ENCODE measurements at regions not wholly inside any gene's neighbourhood (a gene's known extent, or its start where the extent isn't known, plus 50 kb on each side); places are given as distances from the start of the nearest gene placed in this dataset.
A peak's percentile ranks its signal among the peaks of the same experiment; 100 is the strongest.
"Not testable (repeated sequence)": the region's sequence is repeated elsewhere in the genome, so short reads cannot be mapped to it uniquely, and the experiment has no call there.

DNA sequence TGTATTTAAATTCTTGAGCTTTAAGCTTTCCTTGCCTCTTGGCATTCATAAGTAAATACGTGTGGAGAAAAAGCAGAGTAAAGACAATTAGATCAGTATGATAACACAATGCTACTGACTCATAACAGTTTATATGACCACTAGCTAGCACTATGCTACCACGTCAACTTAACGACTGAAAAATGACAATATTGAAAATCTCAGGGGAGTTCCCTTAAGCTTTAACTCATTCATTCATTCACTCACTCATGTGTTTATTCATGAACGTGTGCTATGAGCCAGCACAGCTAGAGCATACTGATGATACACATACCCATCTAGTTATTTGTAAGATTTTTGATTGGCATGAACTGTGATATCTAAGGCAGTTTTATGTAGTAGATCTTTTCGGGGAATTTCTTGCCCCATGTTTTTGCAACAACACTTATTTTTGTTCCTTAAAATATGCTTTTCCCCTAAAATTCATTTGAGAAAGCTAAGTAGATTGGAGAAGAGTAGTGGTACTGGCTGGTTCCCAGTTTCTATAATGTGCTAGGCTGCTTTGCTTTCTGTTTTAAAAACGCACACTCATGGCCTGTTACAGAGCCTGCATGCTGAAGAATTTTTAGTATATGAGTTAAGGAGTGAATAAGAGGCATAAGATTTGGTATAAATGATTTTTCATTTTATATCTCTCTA is 57.4 kb upstream of the ACBD5 start:
- no peaks in the 10 kb centered on the region for H3K4me1 ChIP-seq (ENCODE audit: control insufficient read depth in 2 of 3, insufficient read depth in 2 of 3, low read depth in 1 of 3, low read length in 3 of 3)
- H3K9ac ChIP-seq (ENCODE audit: low read length in 3 of 3), result no peak overlapping the region
- TF ChIP-seq, protein P1, sequence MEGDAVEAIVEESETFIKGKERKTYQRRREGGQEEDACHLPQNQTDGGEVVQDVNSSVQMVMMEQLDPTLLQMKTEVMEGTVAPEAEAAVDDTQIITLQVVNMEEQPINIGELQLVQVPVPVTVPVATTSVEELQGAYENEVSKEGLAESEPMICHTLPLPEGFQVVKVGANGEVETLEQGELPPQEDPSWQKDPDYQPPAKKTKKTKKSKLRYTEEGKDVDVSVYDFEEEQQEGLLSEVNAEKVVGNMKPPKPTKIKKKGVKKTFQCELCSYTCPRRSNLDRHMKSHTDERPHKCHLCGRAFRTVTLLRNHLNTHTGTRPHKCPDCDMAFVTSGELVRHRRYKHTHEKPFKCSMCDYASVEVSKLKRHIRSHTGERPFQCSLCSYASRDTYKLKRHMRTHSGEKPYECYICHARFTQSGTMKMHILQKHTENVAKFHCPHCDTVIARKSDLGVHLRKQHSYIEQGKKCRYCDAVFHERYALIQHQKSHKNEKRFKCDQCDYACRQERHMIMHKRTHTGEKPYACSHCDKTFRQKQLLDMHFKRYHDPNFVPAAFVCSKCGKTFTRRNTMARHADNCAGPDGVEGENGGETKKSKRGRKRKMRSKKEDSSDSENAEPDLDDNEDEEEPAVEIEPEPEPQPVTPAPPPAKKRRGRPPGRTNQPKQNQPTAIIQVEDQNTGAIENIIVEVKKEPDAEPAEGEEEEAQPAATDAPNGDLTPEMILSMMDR (IDR thresholded peaks at IDR 0.05; ENCODE audit: borderline replicate concordance, extremely low read depth, insufficient read depth), result no peak
- DNase-seq (no peak), FAIRE-seq (no peak)
- no peaks in the 10 kb centered on the region for H3K36me3 ChIP-seq (ENCODE audit: control insufficient read depth in 2 of 3, insufficient read depth in 3 of 3, low read length in 3 of 3)
- intact Hi-C loops (cut with DNase I), result no loop called here
- no peaks in the 10 kb centered on the region for H3K27me3 ChIP-seq (ENCODE audit: control insufficient read depth, insufficient read depth, low read length)
- H3K9me3 ChIP-seq (ENCODE audit: control insufficient read depth in 2 of 3, insufficient read depth in 1 of 3, low read length in 3 of 3), result no peaks in the 10 kb centered on the region
- no peak overlapping the region for H3K27ac ChIP-seq (ENCODE audit: low read depth in 2 of 2, low read length in 2 of 2)
- H3K4me3 ChIP-seq (ENCODE audit: low read length in 3 of 3), result no peak overlapping the region

DNA sequence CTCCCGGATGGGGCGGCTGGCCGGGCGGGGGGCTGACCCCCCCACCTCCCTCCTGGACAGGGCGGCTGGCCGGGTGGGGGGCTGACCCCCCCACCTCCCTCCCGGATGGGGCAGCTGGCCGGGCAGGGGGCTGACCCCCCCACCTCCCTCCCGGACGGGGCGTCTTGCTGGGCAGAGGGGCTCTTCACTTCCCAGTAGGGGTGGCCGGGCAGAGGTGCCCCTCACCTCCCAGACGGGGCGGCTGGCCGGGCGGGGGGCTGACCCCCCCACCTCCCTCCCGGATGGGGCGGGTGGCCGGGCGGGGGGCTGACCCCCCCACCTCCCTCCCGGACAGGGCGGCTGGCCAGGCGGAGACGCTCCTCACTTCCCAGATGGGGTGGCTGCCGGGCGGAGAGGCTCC is 55.7 kb upstream of the ACBD5 start:
- intact Hi-C loops (cut with DNase I); H3K4me3 ChIP-seq (ENCODE audit: low read length in 3 of 3); H3K9ac ChIP-seq (ENCODE audit: low read length in 3 of 3); H3K4me1 ChIP-seq (ENCODE audit: control insufficient read depth in 2 of 3, insufficient read depth in 2 of 3, low read depth in 1 of 3, low read length in 3 of 3); H3K27ac ChIP-seq (ENCODE audit: low read depth in 2 of 2, low read length in 2 of 2); H3K27me3 ChIP-seq (ENCODE audit: control insufficient read depth, insufficient read depth, low read length); DNase-seq; H3K36me3 ChIP-seq (ENCODE audit: control insufficient read depth in 2 of 3, insufficient read depth in 3 of 3, low read length in 3 of 3); FAIRE-seq; H3K9me3 ChIP-seq (ENCODE audit: control insufficient read depth in 2 of 3, insufficient read depth in 1 of 3, low read length in 3 of 3): not testable (repeated sequence)

DNA sequence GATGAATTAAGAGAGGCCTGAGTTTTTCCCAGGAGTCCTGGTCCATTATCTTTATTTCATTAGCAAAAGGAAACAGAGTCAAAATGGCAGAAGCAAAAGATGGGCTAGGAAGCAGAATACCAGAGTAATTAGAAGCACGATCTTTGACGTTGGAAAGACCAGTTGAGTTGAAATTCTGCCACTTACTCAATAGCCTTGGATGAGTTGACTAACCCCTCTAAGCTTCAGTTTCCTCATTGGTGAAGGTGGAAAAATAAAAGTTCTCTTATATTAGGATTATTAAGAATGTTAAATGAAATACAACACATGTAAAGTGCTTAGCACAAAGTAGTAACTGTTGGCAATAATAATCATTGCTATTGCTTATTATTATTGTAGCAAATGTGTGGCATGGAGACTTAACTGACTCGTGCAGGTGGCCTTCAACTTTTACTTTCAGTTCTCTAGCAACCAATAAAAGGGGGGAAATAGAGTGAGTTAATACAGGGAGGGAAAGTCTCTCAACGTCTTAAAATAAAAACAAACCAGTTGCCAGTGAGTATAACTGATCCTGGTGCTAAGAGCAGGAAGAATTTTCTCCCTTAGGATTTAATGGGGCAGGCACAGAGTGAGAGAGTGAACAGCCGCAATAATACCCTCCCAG is 50.8 kb upstream of the ACBD5 start:
- H3K9ac ChIP-seq (ENCODE audit: low read length in 3 of 3); DNase-seq; H3K36me3 ChIP-seq (ENCODE audit: control insufficient read depth in 2 of 3, insufficient read depth in 3 of 3, low read length in 3 of 3); H3K27ac ChIP-seq (ENCODE audit: low read depth in 2 of 2, low read length in 2 of 2); H3K9me3 ChIP-seq (ENCODE audit: control insufficient read depth in 2 of 3, insufficient read depth in 1 of 3, low read length in 3 of 3); H3K27me3 ChIP-seq (ENCODE audit: control insufficient read depth, insufficient read depth, low read length); H3K4me1 ChIP-seq (ENCODE audit: control insufficient read depth in 2 of 3, insufficient read depth in 2 of 3, low read depth in 1 of 3, low read length in 3 of 3); H3K4me3 ChIP-seq (ENCODE audit: low read length in 3 of 3); intact Hi-C loops (cut with DNase I): not testable (repeated sequence)
- FAIRE-seq, result peak; percentile 50
